ENCODE measurements at regions not wholly inside any gene's neighbourhood (a gene's known extent, or its start where the extent isn't known, plus 50 kb on each side); places are given as distances from the start of the nearest gene placed in this dataset.

- Histone ChIP-seq H3F3A (ENCODE audit: insufficient read depth, low read length, poor library complexity, severe bottlenecking) (no peaks in the 10 kb centered on the region), H3K9me3 (ENCODE audit: low read length) (no peaks in the 10 kb centered on the region), H3K79me2 (replicated peaks; ENCODE audit: insufficient read depth, low read length) (no peaks in the 10 kb centered on the region), H3K36me3 (ENCODE audit: insufficient read depth, low read length) (no peaks in the 10 kb centered on the region), H3K9ac (ENCODE audit: low read length) (no peak overlapping the region), H3K27ac (ENCODE audit: low read length) (no peak overlapping the region), H3K4me3 (ENCODE audit: low read length) (no peak overlapping the region), H4K20me1 (ENCODE audit: insufficient read depth) (no peaks in the 10 kb centered on the region), H3K9me2 (ENCODE audit: insufficient read depth, low read length) (no peaks in the 10 kb centered on the region), H3K27me3 (ENCODE audit: insufficient read depth, low read depth, low read length) (no peaks in the 10 kb centered on the region), H3K4me2 (ENCODE audit: low read length) (no peak overlapping the region), H2AFZ (ENCODE audit: low read depth, low read length) (no peak overlapping the region)
- TF ChIP-seq REST (IDR thresholded peaks at IDR 0.05; ENCODE audit: borderline replicate concordance) (no peak), MXI1 (conservative IDR thresholded peaks at IDR 0.05; ENCODE audit: poor library complexity, severe bottlenecking) (no peak), RAD21 (conservative IDR thresholded peaks at IDR 0.05) (no peak), CTCF (IDR thresholded peaks at IDR 0.05; ENCODE audit: poor library complexity, severe bottlenecking) (no peak), TAF1 (IDR thresholded peaks at IDR 0.05; ENCODE audit: low read depth) (no peak), EP300 (conservative IDR thresholded peaks at IDR 0.05; ENCODE audit: poor library complexity, severe bottlenecking) (no peak), EZH2 (IDR thresholded peaks at IDR 0.05; ENCODE audit: borderline replicate concordance, insufficient read depth, low read length, poor library complexity, severe bottlenecking) (no peak), SMC3 (conservative IDR thresholded peaks at IDR 0.05; ENCODE audit: poor library complexity) (no peak), POLR2AphosphoS5 (IDR thresholded peaks at IDR 0.05) (no peak)
Observed at GRCh38 chr2:224208443-224208842, 169.4 kb upstream of the SERPINE2 start.

GRCh38 chr2:224208007-224208406, 168.9 kb upstream of the SERPINE2 start:
- Histone ChIP-seq H3K36me3 (ENCODE audit: insufficient read depth, low read length) (no peaks in the 10 kb centered on the region), H2AFZ (ENCODE audit: low read depth, low read length) (no peak overlapping the region), H3K27ac (ENCODE audit: low read length) (no peak overlapping the region), H3K9ac (ENCODE audit: low read length) (no peak overlapping the region), H4K20me1 (ENCODE audit: insufficient read depth) (no peaks in the 10 kb centered on the region), H3F3A (ENCODE audit: insufficient read depth, low read length, poor library complexity, severe bottlenecking) (no peaks in the 10 kb centered on the region), H3K9me3 (ENCODE audit: low read length) (no peaks in the 10 kb centered on the region), H3K4me3 (ENCODE audit: low read length) (no peak overlapping the region), H3K9me2 (ENCODE audit: insufficient read depth, low read length) (no peaks in the 10 kb centered on the region), H3K79me2 (replicated peaks; ENCODE audit: insufficient read depth, low read length) (no peaks in the 10 kb centered on the region), H3K27me3 (ENCODE audit: insufficient read depth, low read depth, low read length) (no peaks in the 10 kb centered on the region), H3K4me2 (ENCODE audit: low read length) (no peak overlapping the region)
- TF ChIP-seq TAF1 (IDR thresholded peaks at IDR 0.05; ENCODE audit: low read depth) (no peak), CTCF (IDR thresholded peaks at IDR 0.05; ENCODE audit: poor library complexity, severe bottlenecking) (no peak), EZH2 (IDR thresholded peaks at IDR 0.05; ENCODE audit: borderline replicate concordance, insufficient read depth, low read length, poor library complexity, severe bottlenecking) (no peak), RAD21 (conservative IDR thresholded peaks at IDR 0.05) (no peak)

All from neural cell (in vitro differentiated cells).